Lung (tissue), 11 donors: ENCODE measurements at regions not wholly inside any gene's neighbourhood (a gene's known extent, or its start where the extent isn't known, plus 50 kb on each side); places are given as distances from the start of the nearest gene placed in this dataset.

ENCODE experiments used
- ATAC-seq: fragments of 200-7000 bp; cut with Tn5 transposase; one replicate; pipeline ENCODE4 v1.9.1; 2020; ENCODE audit warnings: moderate number of reproducible peaks; ENCODE audit not compliant: insufficient read depth, low FRiP score
- DNase-seq, 3 donors: peaks; one replicate each; pipeline ENCODE4 v3.0.0-alpha.2; 2013 to 2017
- H3K27ac ChIP-seq, 2 donors: one replicate each; pipeline ENCODE4 v1.5.1; 2013; ENCODE audit warnings: mild to moderate bottlenecking in 2 of 2, moderate library complexity in 2 of 2, control low read depth in 1 of 2, inconsistent platforms in 1 of 2, low read depth in 1 of 2, low read length in 1 of 2
- H3K27me3 ChIP-seq, 3 donors: one replicate each; pipeline ENCODE4 v1.5.1; 2013; ENCODE audit warnings: low read length in 2 of 3; ENCODE audit not compliant: control insufficient read depth in 3 of 3, insufficient read depth in 3 of 3
- H3K36me3 ChIP-seq, 4 donors: one replicate each; pipeline ENCODE4 v1.5.1; 2013; ENCODE audit warnings: low read length in 4 of 4, mild to moderate bottlenecking in 1 of 4, moderate library complexity in 1 of 4; ENCODE audit not compliant: control insufficient read depth in 4 of 4, insufficient read depth in 4 of 4
- H3K4me1 ChIP-seq, 5 donors: one replicate each; pipeline ENCODE4 v1.5.1; 2013; ENCODE audit warnings: low read length in 5 of 5, mild to moderate bottlenecking in 2 of 5, moderate library complexity in 1 of 5; ENCODE audit not compliant: control insufficient read depth in 5 of 5, insufficient read depth in 5 of 5
- H3K4me3 ChIP-seq: one replicate; pipeline ENCODE4 v1.5.1; 2013; ENCODE audit warnings: mild to moderate bottlenecking, control low read depth, moderate library complexity
- H3K9ac ChIP-seq, 2 donors: one replicate each; pipeline ENCODE4 v1.5.1; 2013; ENCODE audit warnings: low read length in 2 of 2, control low read depth in 1 of 2; ENCODE audit not compliant: insufficient read depth in 1 of 2
- H3K9me3 ChIP-seq, 4 donors: one replicate each; pipeline ENCODE4 v1.5.1; 2013; ENCODE audit warnings: low read length in 3 of 4, mild to moderate bottlenecking in 1 of 4, moderate library complexity in 1 of 4; ENCODE audit not compliant: control insufficient read depth in 4 of 4, insufficient read depth in 3 of 4
- CTCF ChIP-seq: IDR thresholded peaks from 2 replicates; pipeline ENCODE4 v1.5.1; 2012; ENCODE audit warnings: mild to moderate bottlenecking; ENCODE audit errors: control extremely low read depth, extremely low read depth
- WGBS, 2 donors: extraction: QIAGEN DNeasy Blood & Tissue Kit; methylation state at CpG; one replicate each; pipeline ENCODE4 v1.1.7; 2013; 5-methylcytosine and 5-hydroxymethylcytosine counted together
- donor health status: control.
- donor health status: control.
- donor health status: Bipolar disorder and iron deficiency.
- donor health status: healthy.
- donor health status: DM: yes; HTN: yes; CAD: no.

- WGBS, 2 donors, result 85 to 88% methylated on average over 3 of the region's 3 CpGs
Observed at GRCh38 chr4:33724685-33725084, 2519.6 kb downstream of the ARAP2 start.

GRCh38 chr4:33725861-33726260 is 2518.5 kb downstream of the ARAP2 start:
- Histone ChIP-seq H3K27me3 (no peaks in the 10 kb centered on the region), H3K27ac (no peak overlapping the region), H3K36me3 (no peaks in the 10 kb centered on the region), H3K9ac (no peak overlapping the region), H3K4me1 (peaks cover 0 to 4% (median 0%) of the 10 kb centered on the region in 5 donors), H3K9me3 (no peaks in the 10 kb centered on the region), H3K4me3 (no peak overlapping the region)
- no peak for ATAC-seq
- no peak for DNase-seq
- TF ChIP-seq CTCF, result no peak
- 69 to 81% methylated on average over 2 of the region's 2 CpGs for WGBS, 2 donors

More at GRCh38 chr4:33724685-33725084, 2519.6 kb downstream of the ARAP2 start:
- Histone ChIP-seq H3K27me3 (no peaks in the 10 kb centered on the region), H3K9me3 (no peaks in the 10 kb centered on the region), H3K4me1 (peaks cover 0 to 4% (median 0%) of the 10 kb centered on the region in 5 donors), H3K9ac (no peak overlapping the region), H3K36me3 (no peaks in the 10 kb centered on the region), H3K4me3 (no peak overlapping the region), H3K27ac (no peak overlapping the region)
- TF ChIP-seq CTCF, result no peak
- DNase-seq (no peak), ATAC-seq (no peak)

- Histone ChIP-seq H3K9me3 (peaks cover 0 to 2% (median 0%) of the 10 kb centered on the region in 4 donors), H3K36me3 (no peaks in the 10 kb centered on the region), H3K27ac (no peak overlapping the region), H3K9ac (no peak overlapping the region), H3K4me3 (no peak overlapping the region), H3K27me3 (no peaks in the 10 kb centered on the region), H3K4me1 (peaks cover 0 to 5% (median 0%) of the 10 kb centered on the region in 5 donors)
- ATAC-seq (no peak), DNase-seq (peak in 1 of 3 donors; percentile 70)
- 60 to 84% methylated on average over 2 of the region's 2 CpGs for WGBS, 2 donors
- TF ChIP-seq CTCF, result no peak
Observed at GRCh38 chr4:33737726-33738125, 2506.6 kb downstream of the ARAP2 start.
